ENCODE measurements at regions not wholly inside any gene's neighbourhood (a gene's known extent, or its start where the extent isn't known, plus 50 kb on each side); places are given as distances from the start of the nearest gene placed in this dataset.

DNA sequence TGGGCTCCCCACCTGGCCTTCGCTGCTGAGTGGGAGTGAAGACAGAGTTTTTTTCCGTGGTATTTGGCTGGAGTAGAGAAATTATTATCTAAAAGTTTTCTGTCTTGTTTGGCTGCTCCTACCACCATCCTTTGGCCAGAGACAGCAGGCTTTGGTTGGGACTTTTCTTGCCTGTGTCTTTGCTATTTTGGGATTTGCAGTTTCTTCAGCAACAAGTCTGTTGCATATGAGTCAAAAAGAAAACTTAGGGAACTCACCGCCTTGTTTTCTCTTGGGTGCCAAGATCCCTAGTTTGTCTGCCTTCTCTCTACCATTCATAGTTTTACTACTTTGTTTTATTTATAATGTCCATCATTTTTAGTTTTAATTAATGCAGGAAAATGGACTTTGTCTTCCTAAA lies 683.8 kb downstream of the DOK5 start:
- TF ChIP-seq, protein P1, sequence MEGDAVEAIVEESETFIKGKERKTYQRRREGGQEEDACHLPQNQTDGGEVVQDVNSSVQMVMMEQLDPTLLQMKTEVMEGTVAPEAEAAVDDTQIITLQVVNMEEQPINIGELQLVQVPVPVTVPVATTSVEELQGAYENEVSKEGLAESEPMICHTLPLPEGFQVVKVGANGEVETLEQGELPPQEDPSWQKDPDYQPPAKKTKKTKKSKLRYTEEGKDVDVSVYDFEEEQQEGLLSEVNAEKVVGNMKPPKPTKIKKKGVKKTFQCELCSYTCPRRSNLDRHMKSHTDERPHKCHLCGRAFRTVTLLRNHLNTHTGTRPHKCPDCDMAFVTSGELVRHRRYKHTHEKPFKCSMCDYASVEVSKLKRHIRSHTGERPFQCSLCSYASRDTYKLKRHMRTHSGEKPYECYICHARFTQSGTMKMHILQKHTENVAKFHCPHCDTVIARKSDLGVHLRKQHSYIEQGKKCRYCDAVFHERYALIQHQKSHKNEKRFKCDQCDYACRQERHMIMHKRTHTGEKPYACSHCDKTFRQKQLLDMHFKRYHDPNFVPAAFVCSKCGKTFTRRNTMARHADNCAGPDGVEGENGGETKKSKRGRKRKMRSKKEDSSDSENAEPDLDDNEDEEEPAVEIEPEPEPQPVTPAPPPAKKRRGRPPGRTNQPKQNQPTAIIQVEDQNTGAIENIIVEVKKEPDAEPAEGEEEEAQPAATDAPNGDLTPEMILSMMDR (IDR thresholded peaks at IDR 0.05; ENCODE audit: insufficient read depth, low read depth, low read length, missing control alignments): no peak
- no peak for DNase-seq (ENCODE audit: low read depth)
- H3K4me3 ChIP-seq (ENCODE audit: low read length): no peak overlapping the region

GRCh38 chr20:55158446-55158845 lies 683.1 kb downstream of the DOK5 start:
- no peak overlapping the region for H3K4me3 ChIP-seq (ENCODE audit: low read length)
- TF ChIP-seq, protein P1 (IDR thresholded peaks at IDR 0.05; ENCODE audit: insufficient read depth, low read depth, low read length, missing control alignments): no peak
- DNase-seq (ENCODE audit: low read depth): no peak

GRCh38 chr20:55155360-55155759 lies 680.0 kb downstream of the DOK5 start:
- DNase-seq (ENCODE audit: low read depth): no peak
- H3K4me3 ChIP-seq (ENCODE audit: low read length): no peak overlapping the region
- TF ChIP-seq, protein P1 (IDR thresholded peaks at IDR 0.05; ENCODE audit: insufficient read depth, low read depth, low read length, missing control alignments): no peak

DNA sequence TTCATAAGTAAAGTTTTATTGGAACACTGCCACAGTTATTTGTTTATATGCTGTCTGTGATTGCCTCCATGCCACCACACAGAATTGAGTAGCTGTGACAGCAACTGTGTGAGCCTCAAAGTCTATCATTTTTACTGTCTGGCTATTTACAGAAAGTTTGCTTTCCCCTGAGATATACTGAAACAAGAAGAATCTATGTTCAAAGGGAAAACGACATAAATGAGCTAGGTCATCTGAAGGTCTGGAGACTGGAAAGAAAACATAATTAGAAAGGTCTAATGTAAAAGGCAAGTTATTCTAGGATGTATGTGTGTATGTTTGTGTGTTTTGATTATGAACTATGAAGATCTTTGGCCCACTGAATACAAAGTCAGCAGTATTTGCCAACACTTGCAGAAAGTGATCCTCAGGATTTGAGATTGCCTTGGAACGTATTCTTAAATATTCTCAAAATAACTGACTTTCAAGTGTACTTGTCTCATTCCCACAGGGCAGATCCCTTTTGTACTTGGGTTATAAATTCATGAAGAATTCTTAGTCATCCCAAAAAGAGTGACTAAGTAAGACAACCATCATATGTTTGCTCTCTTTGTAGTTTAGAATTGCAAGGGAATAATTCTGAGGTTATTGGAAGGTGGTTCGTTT lies 677.7 kb downstream of the DOK5 start:
- peak; percentile 44 for DNase-seq (ENCODE audit: low read depth)
- TF ChIP-seq, protein P1 (IDR thresholded peaks at IDR 0.05; ENCODE audit: insufficient read depth, low read depth, low read length, missing control alignments): no peak
- no peak overlapping the region for H3K4me3 ChIP-seq (ENCODE audit: low read length)

GRCh38 chr20:55151171-55151570 lies 675.8 kb downstream of the DOK5 start:
- DNase-seq (ENCODE audit: low read depth): no peak
- TF ChIP-seq, protein P1 (IDR thresholded peaks at IDR 0.05; ENCODE audit: insufficient read depth, low read depth, low read length, missing control alignments): no peak
- no peak overlapping the region for H3K4me3 ChIP-seq (ENCODE audit: low read length)

DNA sequence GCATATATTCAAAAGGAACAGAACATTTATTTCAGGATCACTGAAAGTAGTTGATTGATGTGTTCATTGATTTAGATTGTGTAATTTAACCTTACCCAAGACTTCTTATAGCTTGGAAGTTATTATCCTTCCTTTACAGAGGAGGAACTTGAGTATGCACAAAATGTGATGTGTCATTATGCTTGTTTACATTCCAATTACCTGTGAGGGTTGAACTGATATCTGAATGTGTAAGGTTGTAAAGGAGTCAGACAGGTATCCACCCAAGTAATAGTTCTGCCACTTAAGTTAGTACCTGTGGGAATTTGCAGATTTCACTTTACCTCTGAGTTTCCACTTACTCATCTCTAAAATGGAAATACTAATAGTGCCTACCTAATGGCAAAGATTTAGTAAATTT lies 668.2 kb downstream of the DOK5 start:
- DNase-seq (ENCODE audit: low read depth): peak; percentile 84
- H3K4me3 ChIP-seq (ENCODE audit: low read length): no peak overlapping the region
- TF ChIP-seq, protein P1 (IDR thresholded peaks at IDR 0.05; ENCODE audit: insufficient read depth, low read depth, low read length, missing control alignments): no peak

- no peak overlapping the region for H3K4me3 ChIP-seq (ENCODE audit: low read length)
- DNase-seq (ENCODE audit: low read depth): no peak
- TF ChIP-seq, protein P1 (IDR thresholded peaks at IDR 0.05; ENCODE audit: insufficient read depth, low read depth, low read length, missing control alignments): no peak
Measured at GRCh38 chr20:55142932-55143331, 667.5 kb downstream of the DOK5 start.
